Activated CD4-positive, alpha-beta T cell treated with anti-CD3 and anti-CD28 coated beads, Interleukin-2, amount 50 U/mL, for 24 hours (primary cell): ENCODE measurements at regions not wholly inside any gene's neighbourhood (a gene's known extent, or its start where the extent isn't known, plus 50 kb on each side); places are given as distances from the start of the nearest gene placed in this dataset.

Experiments used
- DNase-seq, 2 donors: peaks; one replicate each; pipeline ENCODE4 v3.0.0-alpha.2; 2020; ENCODE audit warnings: low read depth in 1 of 2, low spot score in 1 of 2

DNA sequence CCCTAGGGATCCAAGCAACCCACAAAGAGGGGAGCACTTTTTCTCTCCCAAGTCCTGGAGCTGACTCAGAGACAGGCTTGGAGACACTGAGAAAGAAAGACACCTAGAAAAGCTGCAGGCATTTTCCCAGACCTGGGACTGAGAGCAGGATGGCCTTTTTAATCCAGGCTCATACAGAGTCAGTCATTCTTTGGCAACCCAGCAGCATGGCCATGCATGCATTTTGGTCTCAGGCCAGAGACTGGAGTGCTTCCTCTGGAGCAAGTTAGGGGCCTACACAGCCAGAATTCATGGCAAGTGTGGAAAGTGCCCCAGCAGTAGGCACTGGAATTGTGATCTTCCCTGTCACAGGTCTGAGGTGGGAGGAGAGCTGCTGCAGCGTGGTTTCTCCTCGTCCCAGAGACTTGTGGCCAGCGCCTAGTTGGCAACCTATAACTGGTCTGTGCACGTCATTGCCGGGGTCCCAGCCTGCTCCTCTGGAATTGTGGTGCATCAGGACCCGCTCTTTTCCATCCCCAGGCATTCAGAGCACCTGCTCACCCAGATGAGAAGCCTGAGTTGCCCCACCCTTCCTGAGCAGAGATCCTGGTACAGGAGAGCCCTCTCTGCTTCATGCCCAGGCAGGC, 231.9 kb upstream of the RAB6C start:
- no peak for DNase-seq

DNA sequence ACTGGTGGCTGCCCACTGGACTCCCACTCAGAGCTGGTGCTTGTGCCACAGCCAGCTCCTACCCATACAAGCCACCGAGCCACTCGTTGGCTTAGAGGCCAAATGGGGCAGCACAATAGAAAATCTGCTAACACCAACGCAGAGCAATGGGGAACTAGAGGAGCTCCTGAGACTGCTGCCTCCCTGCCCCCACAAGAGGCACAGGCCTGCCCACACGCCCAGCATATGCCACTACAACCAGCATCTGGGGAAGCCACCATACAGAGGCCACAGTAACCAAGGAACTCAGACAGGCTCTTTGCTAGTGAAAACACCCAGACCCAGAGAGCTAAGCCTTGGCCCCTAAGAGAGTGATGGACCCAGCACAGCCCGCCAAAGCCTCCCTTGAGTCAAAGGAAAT, 231.2 kb upstream of the RAB6C start:
- no peak for DNase-seq

DNA sequence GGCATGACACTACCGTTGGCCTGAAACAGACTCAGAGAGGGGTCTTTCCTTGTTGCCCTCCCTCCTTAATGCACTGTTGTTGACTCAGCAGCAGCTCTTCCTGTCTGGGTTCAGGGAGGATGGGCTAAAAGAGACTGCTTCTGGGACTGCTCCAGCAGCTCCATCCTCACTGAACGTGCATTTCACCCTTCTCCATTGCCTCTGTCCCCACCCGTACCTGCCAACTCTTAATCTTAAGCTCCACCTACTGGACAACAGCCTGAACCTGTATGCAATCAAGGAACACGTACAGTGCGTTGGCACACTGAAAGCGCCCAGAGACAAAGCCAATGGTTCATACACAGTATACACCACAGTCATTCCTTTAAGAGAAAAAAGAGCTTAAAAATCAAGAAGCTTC, 230.8 kb upstream of the RAB6C start:
- no peak for DNase-seq

DNA sequence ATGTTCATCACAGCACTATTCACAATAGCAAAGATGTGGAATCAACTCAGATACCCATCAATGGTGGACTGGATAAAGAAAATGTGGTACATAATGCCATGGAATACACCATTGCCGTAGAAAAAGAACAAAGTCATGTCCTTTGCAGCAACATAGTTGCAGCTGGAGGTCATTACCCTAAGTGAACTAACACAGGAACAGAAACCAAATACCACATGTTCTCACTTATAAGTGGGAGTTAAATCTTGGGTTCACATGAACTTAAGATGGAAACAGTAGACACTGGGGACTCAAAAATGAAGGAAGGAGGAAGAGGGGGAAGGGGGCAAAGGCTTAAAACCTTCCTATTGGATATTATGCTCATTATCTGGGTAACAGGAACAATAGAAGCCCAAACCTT, 228.1 kb upstream of the RAB6C start:
- no peak for DNase-seq

DNA sequence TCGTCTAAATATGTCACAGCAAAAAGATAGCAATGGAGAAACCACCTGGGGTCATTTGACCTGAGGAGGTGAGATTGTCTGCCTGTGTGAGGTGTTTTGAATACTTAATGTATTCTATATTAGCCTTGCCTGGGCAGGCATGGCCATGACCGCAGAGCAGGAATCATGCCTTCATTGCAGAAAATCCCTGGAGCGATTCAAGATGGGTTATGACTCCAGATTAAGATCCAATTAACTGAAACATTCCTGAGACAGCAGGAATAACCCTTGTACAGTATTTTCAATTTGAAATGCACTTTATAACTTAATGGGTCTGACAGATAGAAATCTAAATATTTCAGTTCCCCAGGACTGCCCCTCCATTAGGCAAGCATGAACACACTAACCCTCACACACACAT, 227.3 kb upstream of the RAB6C start:
- DNase-seq: no peak

DNA sequence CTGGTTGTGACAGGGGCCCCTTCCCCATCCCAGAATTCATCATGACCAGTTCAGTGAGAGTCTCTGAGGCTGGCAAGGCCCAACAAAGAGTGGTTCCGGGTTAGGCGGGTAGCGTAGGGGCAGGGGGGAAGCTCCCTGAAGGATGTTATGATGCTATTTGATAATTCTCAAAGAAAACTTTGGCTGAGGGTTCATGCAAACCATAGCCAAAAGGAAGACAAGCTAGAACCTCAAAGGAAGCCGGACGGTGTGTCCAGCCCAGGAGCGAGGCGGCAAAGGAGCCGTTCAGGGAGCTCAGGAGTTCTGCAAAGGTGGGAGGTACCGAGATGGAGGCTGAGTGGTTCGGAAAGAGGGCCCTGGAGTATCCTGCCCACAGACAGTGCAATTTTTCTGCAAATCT, 226.8 kb upstream of the RAB6C start:
- no peak for DNase-seq

DNA sequence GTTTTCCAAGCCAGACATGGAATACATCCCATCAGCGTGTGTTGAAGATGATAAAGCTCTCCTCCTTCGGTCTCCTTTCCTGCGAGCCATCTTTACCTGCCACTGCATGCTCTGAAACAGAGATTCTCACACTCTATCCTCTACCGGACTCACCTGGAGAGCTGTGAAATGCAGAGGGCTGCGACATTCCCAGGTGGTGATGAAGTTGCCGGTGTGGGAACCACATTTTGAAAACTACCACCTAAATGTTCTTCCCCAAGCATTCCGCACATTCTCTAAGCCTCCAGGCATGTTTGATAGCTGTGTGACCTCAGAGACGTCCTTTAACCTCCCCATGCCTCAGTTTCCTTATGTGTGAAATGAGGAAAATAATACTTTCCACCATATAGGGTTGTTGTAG, 226.2 kb upstream of the RAB6C start:
- DNase-seq: no peak

DNA sequence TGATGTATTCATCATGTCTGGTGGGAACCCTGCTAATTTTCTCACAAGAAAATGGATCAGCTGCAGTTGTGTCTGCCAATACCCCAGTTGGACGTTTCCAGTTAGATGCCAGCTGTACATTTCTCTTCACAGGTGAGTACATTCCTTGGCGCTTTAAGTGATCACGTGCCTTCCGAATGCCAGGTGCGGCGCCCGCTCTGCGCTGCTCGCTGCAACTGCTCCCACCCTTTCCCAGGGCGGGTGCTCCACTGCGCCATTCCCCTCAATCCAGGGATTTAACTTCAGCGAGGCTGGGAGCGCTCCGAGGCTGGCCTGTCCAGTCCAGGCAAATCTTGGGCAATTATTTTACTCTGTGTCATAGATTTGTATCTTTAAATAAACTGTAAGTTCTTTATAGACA, 225.0 kb upstream of the RAB6C start:
- DNase-seq: no peak

DNA sequence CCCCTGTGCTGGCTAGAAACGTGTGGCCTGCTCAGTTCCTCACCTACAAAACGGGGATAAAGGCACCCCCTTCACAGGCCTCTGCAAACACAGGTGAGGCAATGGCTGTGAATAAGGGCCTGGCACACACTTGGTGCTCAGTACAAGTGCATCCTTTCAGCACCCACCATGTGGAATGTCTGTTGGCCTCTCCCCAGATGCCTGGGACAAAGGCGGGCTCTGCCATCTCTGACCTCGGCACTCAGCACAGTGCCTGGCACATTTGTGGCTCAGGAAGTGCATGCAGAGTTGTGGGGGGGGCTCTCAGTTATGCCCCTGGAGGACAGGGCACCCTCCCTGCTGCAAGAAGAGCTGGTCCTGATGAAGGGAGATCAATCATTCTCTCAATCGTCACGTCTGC, 224.6 kb upstream of the RAB6C start:
- DNase-seq: no peak

DNA sequence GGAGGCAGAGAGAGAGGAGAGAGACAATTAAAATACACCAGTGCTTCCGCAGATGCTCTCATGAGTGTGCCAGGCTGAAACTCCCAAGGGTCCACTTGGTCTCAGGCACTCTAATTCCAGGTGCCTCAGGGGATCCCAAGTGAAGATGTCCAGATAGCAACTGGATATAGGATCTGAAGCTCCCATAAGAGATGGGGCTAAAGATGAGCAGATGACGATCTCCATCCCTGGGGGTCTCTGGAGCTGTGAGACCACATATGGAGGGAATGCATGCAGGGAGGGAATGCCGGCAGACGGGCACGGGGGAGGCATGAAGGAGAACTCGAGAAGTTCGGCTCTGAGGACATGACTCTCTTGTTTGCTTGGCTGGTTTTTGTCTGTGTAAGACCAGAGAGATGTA, 223.7 kb upstream of the RAB6C start:
- no peak for DNase-seq

DNA sequence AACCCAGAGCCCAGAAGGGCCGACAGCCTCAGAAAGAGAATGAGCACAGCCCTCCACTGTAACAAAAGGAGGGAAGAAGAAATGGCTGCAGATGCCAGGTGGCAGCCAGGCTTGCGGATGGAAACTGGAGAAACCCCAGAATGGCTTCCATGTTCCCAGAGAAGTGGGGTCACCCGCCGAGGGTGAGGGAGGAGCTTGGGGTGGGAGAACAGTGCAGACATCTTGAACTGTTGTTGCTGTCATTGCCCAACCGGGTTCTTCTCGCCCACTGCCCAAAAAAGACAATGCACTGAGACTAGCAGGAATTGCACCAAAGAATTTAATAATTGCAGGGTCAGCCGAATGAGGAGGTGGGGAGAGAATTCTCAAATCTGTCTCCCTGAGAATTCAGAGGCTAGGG, 223.2 kb upstream of the RAB6C start:
- DNase-seq: no peak

DNA sequence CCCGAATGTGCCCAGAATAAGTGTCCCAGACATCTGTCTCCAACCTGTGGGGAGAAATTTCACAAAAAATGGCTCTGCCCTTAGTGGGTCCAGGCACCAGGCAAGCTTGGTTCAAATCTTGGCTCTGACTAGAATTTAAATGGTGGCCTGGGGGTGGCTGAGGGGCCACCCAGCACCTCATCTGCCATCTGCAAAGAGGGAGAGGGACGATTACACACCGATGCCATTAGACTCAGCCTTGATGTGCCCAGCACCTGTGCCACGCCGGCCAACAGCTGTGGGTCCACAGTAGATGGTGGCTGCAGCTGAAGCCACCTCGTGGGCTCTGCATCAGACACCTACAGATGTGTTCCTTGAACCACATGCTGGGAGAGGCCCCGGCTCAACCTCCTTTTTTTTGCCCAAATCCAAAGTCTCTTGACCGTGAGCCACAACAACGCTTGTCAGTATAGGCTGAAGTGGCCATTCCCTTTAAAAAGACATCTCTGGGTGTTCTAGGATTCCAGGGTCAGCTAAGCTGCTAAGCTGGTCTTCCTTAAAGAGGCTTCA, 222.0 kb upstream of the RAB6C start:
- DNase-seq: no peak

DNA sequence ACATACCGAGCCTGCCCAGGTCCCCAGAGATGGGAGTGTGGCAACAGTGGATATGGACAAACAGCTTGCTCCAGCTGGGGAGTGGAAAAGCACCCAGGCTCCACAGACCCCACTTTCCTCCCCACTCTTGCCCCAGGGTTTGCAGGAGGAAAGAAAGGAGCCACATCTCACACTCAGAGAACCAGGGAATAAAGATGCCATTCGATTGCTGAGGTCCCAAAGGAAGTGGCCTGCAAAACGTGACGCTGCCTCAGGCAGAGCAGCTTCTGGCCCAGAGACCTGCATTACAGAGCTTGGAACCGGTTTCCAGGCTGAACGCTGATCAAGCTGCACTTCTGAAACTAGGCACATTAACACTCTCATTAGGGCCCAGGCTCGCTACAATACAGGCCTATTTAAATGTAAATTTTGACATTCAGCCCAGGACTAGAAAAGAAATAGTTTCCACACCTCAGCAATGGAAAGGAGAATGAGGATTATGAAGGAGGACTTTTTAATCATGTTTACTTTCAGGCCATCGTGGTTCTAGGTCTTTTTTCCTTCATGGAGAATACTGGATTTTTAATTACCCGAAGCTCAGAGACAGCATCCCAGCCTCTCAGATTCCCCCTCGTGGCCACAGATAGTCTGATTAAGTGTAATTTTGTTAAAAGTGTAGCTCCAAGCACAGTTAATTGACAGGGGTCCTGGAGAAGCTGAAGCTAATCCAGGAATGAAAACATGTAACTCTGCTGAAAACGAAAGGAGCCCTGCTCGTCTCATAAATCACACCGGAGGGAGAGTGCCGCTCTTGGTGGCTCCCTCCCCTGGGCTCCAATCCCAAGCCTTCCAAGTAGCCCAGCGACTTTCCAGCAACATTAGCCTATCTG, 221.3 kb upstream of the RAB6C start:
- no peak for DNase-seq

DNA sequence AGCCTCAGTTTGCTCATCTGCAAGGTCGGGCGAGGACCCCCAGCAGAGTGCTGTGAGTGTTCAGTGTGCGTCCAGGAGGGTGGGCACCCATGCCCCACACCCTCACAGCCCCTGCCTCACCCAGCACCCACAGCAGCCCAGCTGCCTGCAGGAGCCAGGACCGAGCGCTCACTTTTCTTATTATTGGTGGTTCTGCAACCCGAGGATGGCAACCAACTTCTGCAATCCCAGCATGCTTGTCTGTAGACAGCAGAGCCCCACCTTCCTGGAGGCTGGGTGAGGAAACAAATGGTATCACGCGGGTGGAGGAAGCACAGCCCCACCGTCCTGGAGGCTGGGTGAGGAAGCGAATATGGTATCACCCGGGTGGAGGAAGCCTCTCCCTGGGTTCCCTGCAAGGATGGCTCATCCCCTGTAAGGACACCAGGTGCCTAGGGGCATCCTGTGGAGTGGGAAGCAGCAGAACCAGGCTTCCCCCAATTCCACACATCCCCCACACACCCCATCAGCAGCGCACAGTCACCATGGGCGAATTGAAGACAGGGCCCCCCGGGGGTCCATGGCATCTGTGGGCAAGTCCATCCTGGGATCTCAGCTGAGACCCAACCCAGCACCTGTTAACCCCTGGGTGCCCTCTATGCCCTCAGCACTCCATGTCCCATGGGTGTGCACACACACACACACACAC, 220.5 kb upstream of the RAB6C start:
- DNase-seq: no peak

DNA sequence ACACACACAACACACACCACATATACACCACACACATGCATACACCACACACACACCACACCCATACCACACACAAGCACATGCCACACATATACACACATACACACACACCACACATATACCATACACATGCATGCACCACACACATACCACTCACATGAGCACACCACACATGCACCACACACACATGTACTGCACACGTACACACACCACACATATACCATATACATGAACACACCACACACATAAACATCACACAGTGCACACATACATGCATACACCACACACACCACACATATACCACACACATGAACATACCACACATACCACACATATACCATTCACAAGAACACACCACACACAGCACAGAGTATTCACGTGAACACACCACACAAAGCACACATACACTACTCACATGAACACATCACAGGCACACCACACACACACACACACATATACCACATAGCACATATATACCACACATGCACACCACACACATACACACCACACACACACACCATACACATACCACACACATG, 219.9 kb upstream of the RAB6C start:
- DNase-seq: no peak

DNA sequence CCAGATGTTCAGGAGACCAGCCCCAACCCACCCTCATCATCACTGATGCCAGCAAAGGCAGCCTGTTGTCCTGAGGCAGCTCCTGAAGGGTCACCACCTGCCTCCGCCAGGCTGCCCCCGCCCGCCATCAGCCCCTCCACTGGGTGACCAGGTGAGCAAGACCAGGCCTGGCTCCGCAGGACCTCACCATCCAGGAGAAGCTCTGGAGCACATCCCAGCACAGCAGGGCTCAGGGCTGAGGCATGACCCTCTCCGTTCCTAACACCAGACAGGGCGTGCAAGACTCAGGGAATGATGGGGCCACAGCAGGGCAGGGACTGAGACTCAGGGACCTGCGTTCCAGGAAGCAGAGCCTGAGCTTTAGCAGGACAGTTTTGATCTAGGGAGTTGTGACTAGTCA, 218.8 kb upstream of the RAB6C start:
- no peak for DNase-seq

DNA sequence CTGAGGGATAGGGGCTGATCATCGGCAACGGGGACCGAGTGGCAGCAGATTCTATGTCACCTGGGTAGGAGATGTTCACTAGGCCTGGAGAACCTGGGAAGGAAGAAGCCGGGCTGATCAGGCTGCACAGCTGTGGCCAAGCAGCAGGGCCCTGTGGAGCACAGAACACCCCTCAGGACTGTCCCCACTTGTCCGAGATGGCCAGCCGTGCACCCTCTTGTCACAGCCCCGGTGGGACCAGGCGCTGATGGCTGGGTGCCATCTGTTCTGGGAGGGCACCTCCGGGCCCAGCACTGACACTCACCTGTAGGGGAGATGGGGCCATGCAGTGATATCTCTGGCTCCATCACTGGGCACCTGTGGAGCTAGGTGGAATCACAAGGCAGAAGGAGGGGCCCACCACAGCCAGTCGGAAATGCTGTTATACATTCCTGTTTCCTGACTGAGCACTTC, 217.9 kb upstream of the RAB6C start:
- DNase-seq: no peak

DNA sequence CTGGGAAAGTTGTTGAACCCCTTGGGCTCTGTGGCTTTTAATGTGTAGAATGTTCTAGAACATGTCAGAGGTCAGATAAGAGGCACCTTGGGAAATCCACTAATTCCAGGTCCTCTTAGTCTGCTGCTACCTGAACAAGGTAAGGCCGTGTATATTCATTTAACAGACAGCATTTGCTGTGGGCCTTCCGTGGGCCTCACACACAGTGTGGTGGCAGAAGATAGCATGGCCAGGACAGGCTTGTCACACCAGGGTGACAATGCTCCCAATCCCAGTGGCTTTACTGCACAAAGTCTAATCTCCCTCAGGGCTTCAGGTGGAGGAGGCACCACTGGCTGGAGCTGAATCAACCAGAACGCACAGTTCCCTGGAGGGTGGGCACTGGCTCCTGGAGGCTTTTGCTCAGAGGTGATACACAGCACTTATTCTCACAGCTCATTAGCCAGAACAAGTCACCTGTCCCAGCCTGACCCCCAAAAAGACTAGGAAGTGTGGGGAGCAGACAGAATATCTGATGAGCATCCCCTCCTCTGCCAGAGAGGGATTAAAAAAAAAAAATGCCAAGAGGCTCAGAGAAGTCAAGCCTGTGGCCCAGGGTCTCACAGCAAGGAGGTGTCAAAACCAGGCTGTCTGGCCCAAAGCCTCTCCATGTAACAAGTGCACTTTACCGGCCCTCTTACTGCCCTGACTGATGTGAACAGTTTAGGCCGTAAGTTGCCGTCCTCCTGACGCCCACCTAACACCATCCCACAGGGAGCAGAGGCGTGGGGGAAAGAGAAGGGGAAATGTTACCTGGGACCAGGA, 216.9 kb upstream of the RAB6C start:
- DNase-seq: no peak

DNA sequence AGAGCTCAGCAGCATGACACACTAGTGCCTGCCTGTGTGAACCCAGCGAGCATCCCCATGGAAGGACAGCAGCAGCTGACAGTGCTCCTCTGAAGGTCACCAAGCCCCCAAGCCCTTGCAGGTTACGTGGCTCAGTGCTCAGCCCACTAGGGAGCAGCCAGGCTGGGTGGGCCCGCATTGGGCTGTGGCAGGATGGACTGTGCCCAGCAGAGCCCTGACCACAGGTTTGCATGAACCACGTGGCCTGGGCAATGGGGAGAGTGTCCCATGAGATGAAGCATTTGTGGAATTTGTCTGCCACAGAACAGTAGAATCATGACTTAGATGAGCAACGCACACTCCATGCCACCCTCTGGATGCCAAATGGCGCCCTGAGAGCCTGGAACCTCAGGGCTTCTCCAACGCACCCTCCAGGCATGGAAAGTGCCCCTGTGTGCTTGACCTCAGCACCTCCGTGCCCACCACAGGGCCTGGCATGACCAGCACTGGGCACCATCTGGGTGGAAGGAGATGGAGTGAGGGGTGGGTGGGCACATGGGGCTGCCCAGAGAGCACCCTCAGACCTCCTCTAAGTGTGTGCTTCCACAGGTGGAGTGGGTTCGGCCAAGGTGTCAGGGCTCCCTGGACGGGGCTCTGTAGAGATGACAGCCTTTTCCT, 216.1 kb upstream of the RAB6C start:
- no peak for DNase-seq

DNA sequence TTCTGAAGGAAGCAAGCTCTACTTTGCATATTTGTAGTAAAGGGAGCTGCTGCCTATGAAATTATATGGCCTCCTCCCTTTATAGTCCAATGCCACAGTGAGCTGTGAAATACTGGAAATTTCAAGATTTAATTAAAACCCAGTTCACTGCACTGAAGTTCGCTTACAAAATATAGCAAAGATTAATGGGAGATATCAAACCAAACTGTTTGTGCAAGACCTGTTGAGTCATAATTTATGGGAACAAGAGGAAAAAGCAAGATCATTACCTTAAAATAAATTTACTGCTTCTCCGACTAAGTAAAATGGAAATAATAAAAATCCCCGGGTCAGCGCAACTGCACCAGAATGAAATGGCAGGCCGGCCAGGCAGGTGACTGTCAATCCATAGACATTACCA, 215.5 kb upstream of the RAB6C start:
- no peak for DNase-seq
